GM18951 (cell line): ENCODE measurements at regions not wholly inside any gene's neighbourhood (a gene's known extent, or its start where the extent isn't known, plus 50 kb on each side); places are given as distances from the start of the nearest gene placed in this dataset.

Experiments used
- POLR2A ChIP-seq: IDR thresholded peaks from 4 replicates; pipeline ENCODE4 v1.6.1; 2011; ENCODE audit warnings: mild to moderate bottlenecking; ENCODE audit not compliant: insufficient read length, insufficient read depth; ENCODE audit errors: extremely low read depth
- in situ Hi-C: fragments of 300-500 bp; cut with MboI; formaldehyde crosslinking; loops from one replicate; pipeline ENCODE4 v1.12.0; 2022; ENCODE audit warnings: low sequenced_read_pairs, mixed read lengths, inconsistent platforms; ENCODE audit not compliant: unreplicated experiment

DNA sequence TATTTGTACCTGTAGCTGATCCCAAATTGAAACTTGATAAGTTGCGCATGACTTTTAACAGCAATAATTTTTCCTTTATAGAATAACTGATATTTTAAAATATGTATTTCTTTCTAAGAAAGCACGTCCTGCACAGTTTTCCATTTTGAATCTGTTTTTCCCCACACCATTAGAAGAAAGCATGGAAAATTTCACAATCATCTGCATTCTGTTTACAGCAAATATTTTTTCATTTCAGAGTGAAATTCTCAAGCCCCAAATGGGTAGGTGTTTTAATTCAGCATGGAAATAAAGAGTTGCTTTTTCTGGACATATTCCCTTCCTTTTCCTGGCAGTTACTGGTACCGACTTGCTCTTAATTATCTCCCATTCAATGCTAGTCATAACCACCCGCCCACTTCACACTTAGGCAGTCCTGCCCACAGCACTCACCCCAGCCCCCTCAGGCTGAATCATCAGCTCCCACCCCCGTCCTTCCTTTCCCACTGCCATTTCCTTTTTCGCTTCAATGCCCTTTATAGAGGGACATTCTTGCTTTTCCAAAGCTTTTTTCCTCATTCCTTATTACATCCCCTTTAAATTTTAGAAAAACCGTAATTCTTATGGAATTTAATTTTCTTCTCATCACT is 89.2 kb upstream of the GLS start:
- no peak for TF ChIP-seq POLR2A
- in situ Hi-C loops, result no loop called here

DNA sequence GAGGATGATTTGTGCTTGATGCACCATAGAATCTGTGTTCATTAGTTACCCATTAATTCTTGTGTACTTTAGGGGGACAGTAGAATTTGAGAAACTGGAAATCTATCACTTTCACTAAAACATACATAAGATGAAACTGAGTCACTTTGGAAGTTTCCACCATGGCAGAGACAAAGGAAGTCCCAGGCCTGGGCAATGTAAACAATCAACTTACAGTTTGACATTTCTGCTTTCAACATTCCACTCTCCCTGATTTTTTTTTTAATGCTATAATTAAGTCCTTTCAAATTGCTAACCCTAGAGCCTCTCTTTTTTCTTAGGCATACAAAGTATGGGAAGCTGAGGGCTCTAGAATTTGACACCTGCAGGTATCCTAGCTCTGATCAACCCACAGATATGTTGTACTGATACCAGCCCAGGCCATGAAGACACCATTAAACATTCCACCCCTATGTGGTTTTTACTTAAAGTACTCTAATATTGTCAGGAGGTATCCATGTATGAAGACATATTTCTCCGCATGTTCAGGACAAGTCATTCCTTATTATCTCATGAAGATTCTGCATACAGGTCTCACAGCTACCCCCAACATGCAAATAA is 88.5 kb upstream of the GLS start:
- TF ChIP-seq POLR2A, result no peak
- in situ Hi-C loops, result no loop called here

DNA sequence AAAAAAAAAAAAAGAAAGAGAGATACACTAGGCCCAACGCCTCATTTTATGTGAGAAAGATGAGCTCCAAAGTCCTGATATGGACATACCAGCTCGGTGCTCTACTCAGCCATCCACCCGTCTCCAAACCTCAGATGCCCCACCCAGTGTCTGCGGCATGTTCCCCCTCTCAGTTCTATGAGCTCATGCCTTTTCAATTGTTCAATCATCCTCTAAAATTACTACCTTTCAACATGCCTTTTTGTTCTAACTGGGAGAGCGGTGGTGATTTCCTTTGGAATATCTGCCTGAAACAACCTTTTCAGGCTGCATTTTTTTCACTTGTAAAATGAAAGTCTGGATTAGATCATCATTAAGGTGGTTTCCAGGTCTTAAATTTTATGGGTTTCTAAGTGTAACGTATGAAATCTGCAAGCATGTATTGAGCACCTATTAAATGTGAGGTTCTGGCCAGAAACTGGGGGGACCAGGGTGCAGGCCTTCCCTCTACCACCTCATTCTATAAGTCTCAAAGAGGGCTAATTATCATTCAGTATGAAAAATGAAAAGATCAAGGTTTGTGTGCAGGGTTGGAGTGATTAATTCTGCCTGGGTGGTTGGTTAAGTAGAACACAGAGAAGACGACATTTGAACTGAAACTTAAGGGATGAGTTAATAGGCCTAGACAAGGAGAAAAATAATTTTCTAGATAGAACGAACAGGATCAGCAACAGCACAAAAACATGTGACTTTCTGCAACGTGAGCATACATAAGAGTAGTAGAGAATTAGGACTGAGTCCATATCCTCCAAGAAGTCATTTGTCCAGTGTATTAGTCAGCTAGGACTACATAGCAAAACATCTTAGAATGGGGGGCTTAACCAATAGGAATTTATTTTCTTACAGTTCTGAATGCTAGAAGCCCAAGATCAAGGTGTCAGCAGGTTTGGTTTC is 87.4 kb upstream of the GLS start:
- TF ChIP-seq POLR2A, result no peak
- in situ Hi-C loops, result no loop called here

DNA sequence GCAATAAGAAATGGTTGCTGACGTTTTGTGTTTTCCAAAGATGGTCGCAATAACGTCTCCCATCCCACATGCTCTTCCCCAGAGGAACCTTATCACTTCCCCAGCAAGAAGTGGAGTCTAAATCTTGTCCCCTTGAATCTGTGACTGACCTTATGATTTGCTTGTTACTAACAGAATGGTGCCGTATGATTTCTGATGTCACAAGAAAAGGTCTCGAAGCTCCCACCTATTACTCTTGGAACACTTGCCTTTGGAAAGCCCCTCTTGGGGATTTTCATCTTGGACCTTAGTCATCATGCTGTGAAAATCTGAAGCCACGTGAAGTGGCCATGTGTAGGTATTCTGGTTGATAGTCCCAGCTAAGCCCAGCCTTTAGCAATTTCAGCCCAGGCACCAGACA is 86.2 kb upstream of the GLS start:
- in situ Hi-C loops, result no loop called here
- no peak for TF ChIP-seq POLR2A

DNA sequence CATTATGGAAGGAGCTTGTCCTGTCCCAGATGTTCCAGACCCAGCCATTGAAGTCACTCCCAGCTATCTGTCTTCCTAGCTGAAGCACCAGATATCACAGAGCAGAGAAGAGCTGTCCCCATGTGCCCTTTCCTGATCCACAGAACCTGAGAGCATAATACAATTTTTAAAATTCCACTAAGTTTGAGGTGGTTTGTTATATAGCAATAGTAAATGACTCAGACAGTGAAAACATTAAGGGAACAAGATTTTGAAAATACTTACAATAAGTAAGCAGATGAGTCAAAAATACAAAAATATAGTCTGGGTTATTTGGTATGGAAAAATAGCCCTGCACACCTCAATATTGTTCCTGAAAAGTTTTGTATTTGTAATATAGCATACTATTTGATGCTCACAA is 85.8 kb upstream of the GLS start:
- TF ChIP-seq POLR2A, result no peak
- in situ Hi-C loops, result no loop called here

DNA sequence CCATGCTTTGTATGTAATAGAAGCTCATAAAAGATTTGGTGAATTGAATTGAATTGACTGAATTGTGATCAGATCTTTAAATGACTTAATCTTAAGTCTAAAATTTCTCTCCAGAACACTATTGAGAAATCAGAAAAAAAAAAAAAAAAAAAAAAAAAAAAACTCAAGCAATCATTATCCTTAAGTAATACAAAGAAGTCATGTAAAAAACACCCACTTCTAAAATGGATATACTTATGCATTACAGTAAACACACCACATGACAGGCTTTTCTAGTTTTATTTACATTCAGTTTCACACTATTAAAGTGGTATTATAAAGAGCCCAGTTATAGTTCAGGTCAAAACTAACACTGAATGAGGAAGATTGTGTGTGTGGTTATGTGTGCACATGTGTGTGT is 84.9 kb upstream of the GLS start:
- no peak for TF ChIP-seq POLR2A
- in situ Hi-C loops, result no loop called here

DNA sequence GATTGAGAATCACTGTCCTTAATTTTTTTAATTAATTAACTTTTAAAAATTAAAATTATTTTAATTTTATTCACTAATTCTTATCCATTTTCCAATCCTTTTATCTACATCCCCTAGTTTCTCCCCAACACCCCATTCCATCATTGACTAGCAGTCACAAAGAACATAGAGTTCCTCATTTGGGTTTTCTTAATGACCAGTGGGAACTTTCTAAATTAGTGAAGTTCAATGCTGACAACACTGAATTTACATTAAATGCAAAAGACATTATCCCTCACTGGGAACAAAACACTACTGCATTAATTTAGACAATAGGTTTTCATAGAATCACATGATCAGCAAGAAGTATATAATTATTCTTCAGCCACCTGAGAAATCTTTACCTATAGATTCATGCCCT is 80.6 kb upstream of the GLS start:
- in situ Hi-C loops, result loop anchor here (10.0 to 25.0 kb wide), 2 partner anchors 415 to 713 kb away; no protein-coding TSS in a partner anchor

DNA sequence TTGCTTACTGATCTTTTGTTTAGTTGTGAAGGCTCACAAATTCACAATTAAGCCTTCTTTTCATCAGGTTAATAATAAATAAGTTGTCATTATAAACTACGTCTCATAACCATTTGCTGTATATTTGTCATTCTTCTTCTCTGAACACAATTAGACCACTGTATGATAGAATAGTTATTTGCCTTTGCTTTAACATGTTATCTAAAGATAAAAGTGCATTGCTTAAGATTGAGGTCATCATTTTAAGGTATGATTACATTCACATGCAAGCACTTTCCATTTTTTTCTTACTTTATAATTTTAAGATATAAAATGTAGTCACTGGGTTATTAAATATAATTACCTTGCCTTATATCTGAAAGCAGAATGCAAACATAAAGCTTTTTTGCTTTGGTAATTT is 80.1 kb upstream of the GLS start:
- in situ Hi-C loops, result loop anchor here (10.0 to 25.0 kb wide), 2 partner anchors 416 to 713 kb away; no protein-coding TSS in a partner anchor
- TF ChIP-seq POLR2A, result no peak

More for the DNA sequence above, 80.6 kb upstream of the GLS start:
- TF ChIP-seq POLR2A, result no peak

DNA sequence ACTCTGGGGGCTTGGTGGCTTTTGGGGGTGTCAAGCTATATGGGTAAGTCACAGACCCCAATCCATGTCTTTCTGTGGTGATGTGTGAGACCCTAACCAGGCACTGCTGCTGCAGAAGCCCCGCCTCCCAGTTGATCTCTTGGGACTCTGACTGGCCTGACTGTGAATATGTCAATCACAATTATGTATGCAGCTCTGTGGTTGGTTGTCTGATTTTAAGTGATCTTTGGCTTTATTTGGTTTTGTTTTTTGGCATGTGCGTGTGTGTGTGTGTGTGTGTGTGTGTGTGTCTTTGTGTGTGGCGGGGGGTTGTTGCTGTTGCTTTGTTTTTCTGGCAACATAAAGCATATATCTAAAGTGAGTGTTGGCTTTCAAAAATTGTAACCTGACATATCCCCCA is 78.5 kb upstream of the GLS start:
- TF ChIP-seq POLR2A, result no peak
- in situ Hi-C loops, result loop anchor here (10.0 to 25.0 kb wide), 2 partner anchors 417 to 715 kb away; no protein-coding TSS in a partner anchor

DNA sequence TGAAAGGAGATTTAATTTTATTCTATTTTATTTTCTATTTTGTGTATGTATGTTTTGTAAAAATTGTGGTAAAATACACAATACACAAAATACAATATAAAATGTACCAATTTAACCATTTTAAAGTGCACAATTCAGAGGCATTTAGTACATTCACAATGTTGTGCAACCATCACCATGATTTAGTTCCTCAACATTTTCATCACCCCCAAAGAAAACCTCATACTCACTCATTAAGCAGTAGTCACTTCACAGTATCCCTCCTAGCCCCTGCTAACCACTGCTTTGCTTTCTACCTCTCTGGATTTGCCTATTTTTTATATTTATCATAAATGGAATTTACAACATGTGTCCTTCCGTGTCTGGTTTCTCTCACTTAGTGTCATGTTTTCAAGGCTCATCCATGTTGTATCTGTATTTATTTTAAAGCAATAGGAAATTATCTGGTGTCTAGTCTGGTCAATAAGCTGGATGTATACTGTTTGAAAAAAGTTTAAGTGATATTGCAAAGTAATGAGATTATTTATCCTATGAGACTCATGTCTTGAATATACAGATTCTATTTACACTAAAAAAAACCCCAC is 77.9 kb upstream of the GLS start:
- in situ Hi-C loops, result loop anchor here (10.0 to 25.0 kb wide), 2 partner anchors 418 to 715 kb away; no protein-coding TSS in a partner anchor
- TF ChIP-seq POLR2A, result no peak

DNA sequence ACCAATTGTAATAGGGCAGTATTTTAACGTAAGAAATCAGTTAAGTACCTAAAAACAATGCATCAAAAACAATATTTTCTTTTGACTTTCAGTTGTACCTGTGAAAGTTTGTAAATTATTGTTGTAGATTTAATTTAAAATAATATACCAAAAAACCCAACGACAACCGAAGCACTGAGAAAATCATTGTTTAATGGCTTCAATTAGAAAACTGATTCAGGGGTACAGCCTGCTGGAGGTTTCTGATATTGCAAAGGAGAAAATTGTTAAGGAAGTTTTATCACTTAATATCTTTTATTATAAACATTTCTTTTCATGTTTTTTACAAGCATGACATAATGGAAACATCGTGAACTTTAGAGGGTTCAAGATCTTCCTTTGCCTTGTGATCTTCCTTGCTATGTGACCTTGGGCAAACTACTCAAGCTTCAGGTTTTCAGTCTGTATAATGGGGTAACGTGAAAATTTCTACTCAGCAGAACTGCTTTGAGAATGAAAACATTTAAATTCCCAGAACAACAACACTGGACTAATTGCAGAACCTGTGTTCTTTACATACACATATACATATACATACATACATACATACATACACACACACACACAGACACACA is 76.3 kb upstream of the GLS start:
- no peak for TF ChIP-seq POLR2A
- in situ Hi-C loops, result loop anchor here (10.0 to 25.0 kb wide), 2 partner anchors 419 to 717 kb away; no protein-coding TSS in a partner anchor

DNA sequence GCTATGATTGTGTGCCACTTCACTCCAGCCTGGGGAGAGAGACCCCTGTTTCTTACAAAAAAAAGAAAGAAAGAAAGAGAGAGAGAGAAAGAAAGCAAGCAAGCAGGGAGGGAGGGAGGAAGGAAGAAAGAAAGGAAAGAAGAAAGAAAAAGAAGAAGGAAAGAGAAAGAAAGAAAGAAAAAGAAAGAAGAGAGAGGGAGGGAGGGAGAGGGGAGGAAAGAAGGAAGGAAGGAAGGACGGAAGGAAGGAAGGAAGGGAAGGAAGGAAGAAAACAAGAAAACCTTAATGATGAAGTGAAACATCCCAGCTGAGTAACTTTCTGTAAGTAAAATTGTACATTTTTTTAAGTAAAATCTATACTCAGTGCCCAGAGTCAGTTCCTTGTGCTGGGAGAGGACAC is 75.5 kb upstream of the GLS start:
- no peak for TF ChIP-seq POLR2A
- in situ Hi-C loops, result loop anchor here (10.0 to 25.0 kb wide), 2 partner anchors 420 to 718 kb away; no protein-coding TSS in a partner anchor
